Stimulated activated naive CD4-positive, alpha-beta T cell (primary cell): ENCODE measurements at regions not wholly inside any gene's neighbourhood (a gene's known extent, or its start where the extent isn't known, plus 50 kb on each side); places are given as distances from the start of the nearest gene placed in this dataset.

Experiments
- DNase-seq, 6 experiments: peaks; one replicate each; lab custom pipeline; 2025; lab: John Stamatoyannopoulos, UW

GRCh38 chr1:96361961-96362360, 359.6 kb upstream of the PTBP2 start:
- no peak for DNase-seq

GRCh38 chr1:96362623-96363022, 359.0 kb upstream of the PTBP2 start:
- DNase-seq: no peak

DNA sequence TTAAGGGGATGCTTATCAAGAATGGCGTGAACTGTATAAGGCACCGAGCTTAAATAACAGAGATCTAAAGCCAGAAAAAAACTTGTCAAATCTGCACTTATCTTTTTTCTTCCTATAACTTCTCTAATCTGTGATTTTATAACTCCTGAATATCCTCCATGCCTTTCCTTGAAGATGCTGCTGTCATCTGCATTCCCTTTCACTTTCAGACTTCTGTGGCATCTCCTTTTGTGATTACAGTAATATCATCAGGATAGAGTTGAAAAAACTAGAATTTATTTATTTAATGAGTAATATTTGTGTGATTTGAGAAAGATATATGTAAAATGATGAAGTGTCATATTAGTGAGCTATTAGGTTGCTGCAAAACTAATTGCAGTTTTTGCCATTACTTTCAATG, 357.8 kb upstream of the PTBP2 start:
- no peak for DNase-seq

DNA sequence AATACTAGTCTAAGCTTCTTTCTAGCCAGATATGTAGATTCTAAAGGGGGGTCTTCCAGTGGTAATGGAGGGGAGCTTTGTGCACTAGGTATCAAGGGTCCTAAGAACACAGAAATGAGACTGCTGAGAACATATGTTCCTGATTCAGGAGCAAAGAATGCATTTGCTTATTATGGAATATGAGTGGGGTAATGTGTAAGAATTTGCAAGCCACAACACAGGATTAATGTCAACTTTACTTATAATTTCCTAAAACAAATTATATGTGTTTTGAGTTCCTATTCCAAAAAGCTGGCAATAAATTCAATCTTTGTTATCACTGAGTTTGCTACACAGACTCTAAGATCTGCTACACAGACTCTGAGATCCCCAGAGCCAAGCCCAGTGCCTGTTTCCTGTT, 357.0 kb upstream of the PTBP2 start:
- DNase-seq: no peak

DNA sequence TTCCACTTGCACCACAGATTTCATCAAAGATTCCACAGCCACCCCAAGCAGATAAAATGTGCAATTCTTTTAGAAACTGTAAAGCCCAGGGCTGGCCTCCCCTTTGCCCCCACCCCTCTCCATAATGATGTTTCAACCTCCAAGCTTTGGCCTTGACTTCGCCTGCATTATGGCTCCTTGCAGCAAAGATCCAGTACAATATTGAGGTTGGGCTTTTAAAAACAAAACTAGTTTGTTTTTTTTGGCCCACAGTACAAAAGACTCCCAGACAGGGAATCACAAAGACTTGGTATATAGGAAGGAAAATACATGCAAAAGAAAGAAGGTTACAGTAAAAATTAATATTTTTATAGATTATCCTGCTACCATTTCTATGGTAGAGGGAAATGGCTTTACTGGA, 356.5 kb upstream of the PTBP2 start:
- DNase-seq: no peak

DNA sequence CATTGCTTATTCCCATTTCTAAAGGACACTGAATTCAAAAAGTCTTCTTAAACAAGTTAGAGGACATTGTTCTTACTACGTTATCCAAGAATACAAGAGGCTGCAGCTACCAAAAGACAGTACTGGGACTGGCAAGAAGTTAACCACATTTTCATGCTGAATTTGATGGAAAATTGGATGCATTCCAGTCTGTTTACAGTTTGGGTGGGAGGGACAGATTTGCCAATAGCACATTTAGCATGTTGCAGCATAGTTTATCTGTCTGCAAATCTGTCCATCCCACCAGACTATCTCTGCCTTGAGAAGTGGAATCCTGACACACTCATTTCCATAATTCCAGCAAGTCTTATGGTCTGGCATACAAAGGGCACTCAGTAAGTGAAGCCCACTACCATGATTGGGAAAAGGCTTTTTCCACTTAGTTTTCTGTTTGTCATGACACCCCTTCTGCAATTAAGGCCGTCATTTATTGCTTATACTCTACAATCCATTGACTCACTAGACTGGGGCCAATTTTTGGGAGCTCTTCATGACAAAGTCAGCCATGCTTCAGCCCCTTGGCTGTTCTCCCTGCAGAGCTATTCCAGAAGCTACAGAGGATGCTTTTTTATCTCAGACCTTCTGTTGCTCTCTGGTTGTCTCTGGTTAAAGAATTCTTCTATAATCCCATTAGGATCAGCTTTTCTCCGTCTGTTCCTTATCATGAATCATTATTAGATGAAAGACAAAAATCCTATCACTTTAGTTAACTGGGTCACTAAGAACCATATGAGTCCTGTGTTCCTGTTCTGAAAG, 355.8 kb upstream of the PTBP2 start:
- DNase-seq: no peak

- DNase-seq: no peak
Observed at GRCh38 chr1:96366516-96366915, 355.1 kb upstream of the PTBP2 start.

- no peak for DNase-seq
Observed at GRCh38 chr1:96367791-96368190, 353.8 kb upstream of the PTBP2 start.

- no peak for DNase-seq
Observed at GRCh38 chr1:96370757-96371156, 350.8 kb upstream of the PTBP2 start.

GRCh38 chr1:96372881-96373280, 348.7 kb upstream of the PTBP2 start:
- DNase-seq: no peak

DNA sequence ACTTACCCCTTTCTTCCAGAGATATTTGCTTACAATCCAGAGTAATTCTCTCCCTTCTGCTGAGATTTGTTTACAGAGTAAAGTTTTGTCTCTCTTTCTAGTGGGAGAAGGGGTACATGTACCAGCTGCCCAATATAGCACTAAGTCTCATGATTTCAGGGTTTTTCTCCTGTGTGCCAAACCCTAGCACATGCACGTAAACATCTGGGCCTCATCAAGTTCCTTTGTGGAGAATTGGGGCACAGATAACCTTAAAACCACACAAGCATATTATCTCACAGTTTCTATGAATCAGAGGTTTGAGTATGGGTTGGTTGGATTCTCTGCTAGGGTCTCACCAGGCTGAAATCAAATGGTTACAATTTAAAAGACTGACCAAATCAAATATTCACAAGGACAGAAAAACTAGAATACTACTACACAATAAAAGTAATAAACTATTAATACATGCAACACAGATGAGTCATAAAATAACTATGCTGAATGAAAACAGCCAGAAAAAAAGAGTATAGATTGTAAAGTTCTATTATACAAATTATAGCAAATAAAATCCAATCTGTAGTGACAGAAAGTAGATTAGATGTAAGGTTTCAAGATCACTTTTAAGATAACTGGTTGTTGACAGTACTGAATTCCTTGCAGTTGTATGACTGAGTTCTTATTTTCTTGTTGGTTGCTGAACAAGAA, 347.4 kb upstream of the PTBP2 start:
- DNase-seq: no peak

DNA sequence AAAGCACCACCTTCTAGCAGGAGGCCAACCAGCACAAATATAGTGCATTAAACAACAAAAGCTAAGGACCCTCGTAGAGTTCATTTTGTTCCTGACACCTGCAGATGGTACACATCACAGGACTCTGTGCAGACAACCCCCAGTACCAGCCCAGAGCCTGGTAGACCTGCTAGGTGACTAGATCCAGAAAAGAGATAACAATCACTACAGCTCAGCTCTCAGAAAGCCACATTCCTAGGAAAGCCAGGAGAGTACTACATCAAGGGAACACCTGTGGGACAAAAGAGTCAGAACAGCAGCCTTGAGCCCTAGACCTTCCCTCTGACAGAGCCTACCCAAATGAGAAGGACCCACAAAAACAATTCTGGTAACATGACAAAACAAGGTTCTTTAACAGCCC, 344.7 kb upstream of the PTBP2 start:
- no peak for DNase-seq

DNA sequence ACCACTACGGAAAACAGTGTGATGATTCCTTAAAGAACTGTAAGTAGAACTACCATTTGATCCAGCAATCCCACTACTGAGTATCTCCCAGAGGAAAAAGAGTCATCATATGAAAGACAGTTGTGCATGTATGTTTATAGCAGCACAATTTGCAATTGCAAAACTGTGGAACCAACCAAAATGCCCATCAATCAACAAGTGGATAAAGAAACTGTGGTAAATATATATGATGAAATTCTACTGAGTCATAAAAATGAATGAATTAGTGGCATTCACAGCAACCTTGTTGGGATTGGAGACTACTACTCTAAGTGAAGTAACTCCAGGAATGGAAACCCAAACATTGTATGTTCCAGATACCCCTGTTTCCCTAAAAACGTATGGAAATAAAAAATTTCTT, 337.0 kb upstream of the PTBP2 start:
- no peak for DNase-seq

DNA sequence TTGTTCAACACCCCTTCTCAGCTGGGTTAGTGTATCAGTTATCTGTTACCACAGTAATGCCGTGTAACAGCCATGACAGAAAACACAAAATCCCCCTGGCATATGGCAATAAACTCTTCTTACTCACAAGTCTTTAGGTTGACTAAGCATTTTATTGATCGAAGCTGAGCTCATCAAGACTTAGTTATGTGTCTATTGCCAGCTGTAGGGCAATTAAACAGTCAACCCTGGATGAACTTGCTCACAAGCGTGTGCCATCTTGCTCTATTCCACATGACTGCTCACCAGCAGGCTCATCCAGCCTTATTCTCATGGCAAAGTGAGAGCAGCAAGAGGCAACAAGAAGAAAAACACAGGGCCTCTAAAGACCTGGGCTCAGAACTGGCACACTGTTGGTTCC, 333.8 kb upstream of the PTBP2 start:
- no peak for DNase-seq

- no peak for DNase-seq
Observed at GRCh38 chr1:96388421-96389310, 332.9 kb upstream of the PTBP2 start.

DNA sequence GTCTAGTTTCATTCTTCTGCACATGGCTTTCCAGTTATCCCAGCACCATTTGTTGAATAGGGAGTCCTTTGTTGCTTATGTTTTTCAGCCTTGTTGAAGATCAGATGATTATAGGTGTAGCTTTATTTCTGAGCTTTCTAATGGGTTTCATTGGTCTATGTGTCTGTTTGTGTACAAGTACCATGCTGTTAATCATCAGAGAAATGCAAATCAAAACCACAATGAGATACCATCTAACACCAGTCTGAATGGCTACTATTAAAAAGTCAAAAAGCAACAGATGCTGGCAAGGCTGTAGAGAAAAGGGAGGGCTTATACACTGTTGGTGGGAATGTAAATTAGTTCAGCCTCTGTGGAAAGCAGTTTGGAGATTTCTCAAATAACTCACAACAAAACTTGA, 321.5 kb upstream of the PTBP2 start:
- no peak for DNase-seq

DNA sequence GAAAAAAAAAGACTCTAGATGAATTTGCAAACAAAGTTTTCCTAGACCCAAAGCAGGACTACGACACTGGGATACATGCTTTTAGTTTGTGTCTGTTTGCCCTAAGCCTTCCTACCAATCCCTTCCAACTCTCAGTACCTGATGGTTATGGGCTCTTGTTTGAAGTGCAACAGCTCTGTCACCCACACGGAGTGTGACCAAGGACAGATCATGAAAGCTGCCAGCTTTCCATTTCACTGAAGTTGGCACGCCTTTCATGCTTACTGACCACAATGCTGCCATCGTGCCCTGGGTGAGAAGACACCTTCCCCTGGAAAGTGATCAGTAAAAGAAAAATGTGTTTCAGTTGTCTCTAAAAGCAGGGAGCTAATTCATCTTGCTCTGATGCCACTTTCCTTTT, 312.5 kb upstream of the PTBP2 start:
- DNase-seq: no peak

GRCh38 chr1:96409689-96410088, 311.9 kb upstream of the PTBP2 start:
- no peak for DNase-seq

- DNase-seq: no peak
Observed at GRCh38 chr1:96411006-96411405, 310.6 kb upstream of the PTBP2 start.

DNA sequence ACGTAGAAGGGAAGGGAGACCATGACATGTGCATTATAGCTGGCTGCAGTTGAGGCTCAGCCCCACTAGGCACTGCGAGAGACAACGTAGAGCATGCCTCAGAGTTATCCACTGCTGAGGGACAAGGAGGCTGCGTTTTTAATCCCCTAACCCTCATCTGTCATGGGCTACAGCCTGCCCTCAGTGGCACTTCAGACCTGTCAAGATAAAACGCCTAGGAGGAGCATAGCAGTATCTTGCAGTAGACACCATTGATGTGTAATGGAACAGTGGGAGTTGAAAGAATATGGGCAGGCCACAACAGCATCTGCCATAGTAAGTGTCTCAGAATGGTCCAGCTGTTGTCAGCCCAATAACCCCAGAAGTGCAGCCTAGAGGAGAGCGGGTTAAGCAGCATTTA, 307.0 kb upstream of the PTBP2 start:
- no peak for DNase-seq

- DNase-seq: no peak
Observed at GRCh38 chr1:96416111-96416595, 305.4 kb upstream of the PTBP2 start.

DNA sequence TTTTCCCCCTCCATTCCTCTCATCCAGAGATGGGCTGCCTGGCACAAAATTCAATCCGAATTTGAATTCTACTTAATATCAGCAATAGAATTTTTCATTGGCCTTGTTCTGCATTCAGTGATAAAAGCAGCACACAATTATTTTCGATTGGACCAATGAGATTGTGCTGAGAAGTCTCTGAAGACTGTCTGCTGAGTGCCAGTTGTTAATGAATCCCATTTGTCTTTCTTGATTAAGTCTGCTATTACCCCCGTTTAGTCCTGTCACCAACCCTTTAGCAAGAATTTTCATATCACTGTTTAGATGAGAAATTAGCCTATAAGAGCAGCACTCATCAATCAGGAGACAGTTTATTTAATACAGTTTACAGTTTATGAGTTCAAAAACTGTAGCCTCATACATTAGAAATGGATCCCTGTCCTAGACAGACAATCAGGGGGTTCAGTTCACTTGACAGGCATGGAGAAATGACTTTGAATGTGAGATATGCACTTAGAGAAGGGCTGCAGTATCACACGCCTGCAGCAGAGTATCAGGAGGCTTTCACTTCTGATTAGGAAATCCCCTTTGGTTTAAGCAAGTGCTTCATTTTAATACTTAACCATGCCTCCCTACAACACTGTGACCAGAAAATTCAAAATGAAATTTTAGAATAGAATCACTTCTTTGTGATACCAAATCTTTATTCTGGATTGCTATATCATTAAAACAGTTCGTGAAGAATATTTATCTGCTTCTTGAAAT, 304.7 kb upstream of the PTBP2 start:
- DNase-seq: no peak
